Suprapubic skin (tissue), 4 donors: ENCODE measurements at regions not wholly inside any gene's neighbourhood (a gene's known extent, or its start where the extent isn't known, plus 50 kb on each side); places are given as distances from the start of the nearest gene placed in this dataset.

Experiments
- DNase-seq, 2 donors: peaks; one replicate each; pipeline ENCODE4 v3.0.0-alpha.2; 2019; ENCODE audit warnings: low spot score in 2 of 2
- H3K27ac ChIP-seq: fragments of 200-600 bp; sonication (generic); one replicate; pipeline ENCODE4 v1.5.1; 2019
- H3K27me3 ChIP-seq: fragments of 200-600 bp; sonication (generic); one replicate; pipeline ENCODE4 v1.5.1; 2019
- H3K36me3 ChIP-seq: fragments of 200-600 bp; sonication (generic); one replicate; pipeline ENCODE4 v1.5.1; 2019
- H3K4me1 ChIP-seq: fragments of 200-600 bp; sonication (generic); one replicate; pipeline ENCODE4 v1.5.1; 2019
- H3K4me3 ChIP-seq: fragments of 200-600 bp; sonication (generic); one replicate; pipeline ENCODE4 v1.5.1; 2019; ENCODE audit warnings: mild to moderate bottlenecking
- H3K9me3 ChIP-seq: fragments of 200-600 bp; sonication (generic); one replicate; pipeline ENCODE4 v1.5.1; 2019
- EP300 ChIP-seq: sonication (generic); formaldehyde crosslinking; IDR thresholded peaks from one replicate; pipeline ENCODE4 v1.6.1; 2017; ENCODE audit warnings: antibody characterized with exemption
- POLR2A ChIP-seq, 2 donors: fragments of 450-650 bp; IDR thresholded peaks; one replicate each; pipeline ENCODE4 v1.6.1; 2017; ENCODE audit warnings: antibody characterized with exemption in 2 of 2, mild to moderate bottlenecking in 2 of 2, moderate library complexity in 2 of 2
- POLR2AphosphoS5 ChIP-seq, 3 donors: sonication (generic); formaldehyde crosslinking; IDR thresholded peaks; one replicate each; pipeline ENCODE4 v1.6.1; 2017; ENCODE audit warnings: antibody characterized with exemption in 3 of 3
- WGBS: methylation state at CpG from one replicate; pipeline ENCODE4 v1.1.5; 2018; 5-methylcytosine and 5-hydroxymethylcytosine counted together
- TF ChIP-seq, protein P1 (sequence below), 2 donors: fragments of 200-600 bp in 1 of 2; fragments of 450-650 bp in 1 of 2; sonication (generic) in 1 of 2; IDR thresholded peaks; one replicate each; pipeline ENCODE4 v1.5.1; 2016 to 2019; ENCODE audit warnings: antibody characterized with exemption in 2 of 2, mild to moderate bottlenecking in 1 of 2, moderate library complexity in 1 of 2

DNA sequence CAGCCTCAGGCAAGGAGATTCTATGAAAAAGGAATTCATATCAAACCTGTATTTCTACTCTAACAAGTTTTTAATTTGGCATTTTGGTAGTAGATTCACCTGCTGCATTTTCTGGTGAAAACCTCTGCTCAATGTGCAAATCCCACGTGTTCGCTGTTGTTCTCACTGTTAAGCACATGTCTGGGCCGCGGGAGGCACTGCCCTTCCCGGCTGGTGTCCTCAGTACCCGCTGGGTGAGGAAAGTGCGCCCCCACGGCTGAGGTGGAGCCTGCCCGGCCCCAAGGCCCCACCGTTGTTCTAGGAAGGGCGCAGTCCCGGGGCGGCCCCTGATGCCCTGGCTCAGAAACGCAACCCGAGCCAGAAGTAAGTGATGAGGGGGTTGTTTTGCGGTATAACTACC is 193.4 kb upstream of the VWC2 start:
- H3K36me3 ChIP-seq: no peaks in the 10 kb centered on the region
- DNase-seq: no peak
- WGBS: 53% methylated on average over 16 of the region's 16 CpGs
- H3K4me1 ChIP-seq: no peaks in the 10 kb centered on the region
- H3K9me3 ChIP-seq: no peaks in the 10 kb centered on the region
- no peak for TF ChIP-seq EP300
- TF ChIP-seq POLR2AphosphoS5 (IDR thresholded peaks at IDR 0.05): no peak
- no peak for TF ChIP-seq POLR2A (IDR thresholded peaks at IDR 0.05)
- TF ChIP-seq, protein P1, sequence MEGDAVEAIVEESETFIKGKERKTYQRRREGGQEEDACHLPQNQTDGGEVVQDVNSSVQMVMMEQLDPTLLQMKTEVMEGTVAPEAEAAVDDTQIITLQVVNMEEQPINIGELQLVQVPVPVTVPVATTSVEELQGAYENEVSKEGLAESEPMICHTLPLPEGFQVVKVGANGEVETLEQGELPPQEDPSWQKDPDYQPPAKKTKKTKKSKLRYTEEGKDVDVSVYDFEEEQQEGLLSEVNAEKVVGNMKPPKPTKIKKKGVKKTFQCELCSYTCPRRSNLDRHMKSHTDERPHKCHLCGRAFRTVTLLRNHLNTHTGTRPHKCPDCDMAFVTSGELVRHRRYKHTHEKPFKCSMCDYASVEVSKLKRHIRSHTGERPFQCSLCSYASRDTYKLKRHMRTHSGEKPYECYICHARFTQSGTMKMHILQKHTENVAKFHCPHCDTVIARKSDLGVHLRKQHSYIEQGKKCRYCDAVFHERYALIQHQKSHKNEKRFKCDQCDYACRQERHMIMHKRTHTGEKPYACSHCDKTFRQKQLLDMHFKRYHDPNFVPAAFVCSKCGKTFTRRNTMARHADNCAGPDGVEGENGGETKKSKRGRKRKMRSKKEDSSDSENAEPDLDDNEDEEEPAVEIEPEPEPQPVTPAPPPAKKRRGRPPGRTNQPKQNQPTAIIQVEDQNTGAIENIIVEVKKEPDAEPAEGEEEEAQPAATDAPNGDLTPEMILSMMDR (IDR thresholded peaks at IDR 0.05): no peak
- H3K27ac ChIP-seq: no peak overlapping the region
- H3K4me3 ChIP-seq: no peak overlapping the region
- H3K27me3 ChIP-seq: no peaks in the 10 kb centered on the region

DNA sequence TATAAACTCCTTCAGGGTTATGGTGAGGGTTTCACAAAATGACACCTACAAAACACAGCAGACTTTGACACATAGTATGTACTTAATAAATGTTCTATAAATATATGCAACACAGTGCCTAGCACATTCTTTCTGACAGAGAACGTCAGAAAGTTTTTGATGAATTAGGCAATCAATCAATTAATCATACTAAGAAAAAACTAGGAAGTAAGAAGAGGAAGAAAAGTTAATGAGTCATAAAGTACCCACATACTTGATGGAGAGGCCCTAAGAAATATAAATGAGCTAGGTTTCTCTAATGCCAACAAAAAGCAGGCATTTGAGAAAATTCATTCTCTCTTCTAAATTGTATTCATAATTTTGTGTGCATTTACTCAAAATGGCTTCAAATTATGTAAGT is 192.7 kb upstream of the VWC2 start:
- TF ChIP-seq EP300: no peak
- no peak for TF ChIP-seq POLR2A (IDR thresholded peaks at IDR 0.05)
- TF ChIP-seq, protein P1 (IDR thresholded peaks at IDR 0.05): no peak
- TF ChIP-seq POLR2AphosphoS5 (IDR thresholded peaks at IDR 0.05): no peak
- Histone ChIP-seq H3K27me3 (no peaks in the 10 kb centered on the region), H3K4me3 (no peak overlapping the region), H3K27ac (no peak overlapping the region), H3K9me3 (no peaks in the 10 kb centered on the region), H3K4me1 (no peaks in the 10 kb centered on the region), H3K36me3 (no peaks in the 10 kb centered on the region)
- DNase-seq: no peak
- WGBS: 21% methylated on average over 1 of the region's 1 CpG

DNA sequence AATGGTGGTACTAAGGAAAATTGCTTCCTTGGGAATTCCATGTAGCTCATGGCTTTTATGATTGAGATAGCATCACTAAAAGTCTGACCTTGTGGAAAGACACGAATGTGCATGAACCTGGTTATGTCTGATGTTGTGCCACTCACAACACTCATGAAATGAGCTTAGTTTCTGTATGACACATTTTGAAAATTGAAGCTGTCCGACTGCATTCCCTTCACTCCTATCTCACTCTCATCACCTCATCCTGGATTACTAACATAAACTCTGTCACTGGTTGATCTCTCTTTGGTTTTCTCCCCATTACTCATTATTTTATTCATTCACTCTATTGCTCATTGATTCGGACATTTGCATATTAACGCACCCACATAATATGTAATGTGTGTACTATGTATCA is 190.0 kb upstream of the VWC2 start:
- Histone ChIP-seq H3K27ac (no peak overlapping the region), H3K4me1 (no peaks in the 10 kb centered on the region), H3K27me3 (no peaks in the 10 kb centered on the region), H3K9me3 (no peaks in the 10 kb centered on the region), H3K4me3 (no peak overlapping the region), H3K36me3 (no peaks in the 10 kb centered on the region)
- DNase-seq: no peak
- no peak for TF ChIP-seq POLR2A (IDR thresholded peaks at IDR 0.05)
- no peak for TF ChIP-seq POLR2AphosphoS5 (IDR thresholded peaks at IDR 0.05)
- no peak for TF ChIP-seq EP300
- TF ChIP-seq, protein P1 (IDR thresholded peaks at IDR 0.05): no peak
- WGBS: 72% methylated on average over 4 of the region's 4 CpGs

DNA sequence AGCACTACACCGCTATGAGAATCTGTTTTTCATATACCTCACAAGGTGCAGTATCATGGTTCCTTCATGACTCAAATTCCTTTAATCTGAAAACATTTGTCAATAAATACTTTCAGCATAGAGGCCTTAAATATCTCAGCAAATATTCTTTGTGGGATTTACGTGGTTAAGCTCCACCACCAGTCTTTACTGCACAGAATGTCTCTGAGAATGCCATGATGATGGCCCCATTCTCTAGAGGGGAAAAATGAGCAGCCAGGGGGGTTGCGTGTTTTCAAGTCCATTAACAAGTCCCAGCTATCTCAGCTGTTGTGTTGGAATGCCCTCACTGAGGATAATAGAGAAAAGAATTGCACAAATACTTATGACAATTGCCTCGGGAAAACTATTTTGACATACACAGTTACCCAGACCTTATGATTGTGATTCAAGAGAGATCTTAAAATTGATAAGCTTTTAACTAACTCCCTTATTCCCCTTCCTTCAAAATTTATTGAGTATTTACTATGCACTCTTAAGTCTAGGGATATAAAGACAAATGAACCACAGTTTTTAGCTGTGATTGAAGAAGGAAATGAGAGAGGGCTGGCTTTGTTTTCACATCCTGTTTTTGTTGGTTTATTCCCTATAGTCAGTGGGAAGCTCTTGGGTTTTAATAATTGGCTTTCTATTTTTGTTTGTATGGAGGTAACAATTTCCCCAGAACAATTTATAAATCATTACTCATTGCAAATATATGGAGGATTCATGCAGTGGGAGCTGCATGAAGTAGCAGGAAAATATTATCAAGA is 176.5 kb upstream of the VWC2 start:
- 65% methylated on average over 4 of the region's 4 CpGs for WGBS
- Histone ChIP-seq H3K4me1 (no peaks in the 10 kb centered on the region), H3K9me3 (no peaks in the 10 kb centered on the region), H3K4me3 (no peak overlapping the region), H3K36me3 (no peaks in the 10 kb centered on the region), H3K27ac (no peak overlapping the region), H3K27me3 (no peaks in the 10 kb centered on the region)
- DNase-seq: no peak
- TF ChIP-seq POLR2A (IDR thresholded peaks at IDR 0.05) (no peak), POLR2AphosphoS5 (IDR thresholded peaks at IDR 0.05) (no peak), EP300 (no peak)
- TF ChIP-seq, protein P1 (IDR thresholded peaks at IDR 0.05): no peak

DNA sequence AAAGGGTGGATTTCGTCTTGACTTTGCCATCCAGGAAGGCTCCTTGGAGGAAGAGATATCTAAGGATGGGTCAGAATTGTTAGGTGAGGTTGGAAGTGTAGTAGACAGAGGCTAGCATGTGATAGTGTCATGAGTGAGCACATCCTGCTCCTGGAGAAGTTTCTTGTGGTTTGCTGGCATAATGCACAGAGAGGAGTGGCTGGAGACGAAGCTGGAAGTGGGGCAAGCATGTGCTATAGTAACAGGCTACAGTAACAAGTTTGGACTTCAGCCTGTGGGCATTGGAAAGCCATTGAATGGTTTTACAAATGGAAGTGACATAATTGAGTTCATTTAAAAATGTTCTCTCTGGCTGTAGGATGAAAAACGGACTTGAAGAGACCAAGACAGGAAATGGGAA is 175.6 kb upstream of the VWC2 start:
- no peaks in the 10 kb centered on the region for H3K27me3 ChIP-seq
- no peak overlapping the region for H3K4me3 ChIP-seq
- DNase-seq: no peak
- TF ChIP-seq EP300 (no peak), POLR2AphosphoS5 (IDR thresholded peaks at IDR 0.05) (no peak), POLR2A (IDR thresholded peaks at IDR 0.05) (no peak)
- TF ChIP-seq, protein P1 (IDR thresholded peaks at IDR 0.05): no peak
- H3K36me3 ChIP-seq: no peaks in the 10 kb centered on the region
- WGBS: 44% methylated on average over 3 of the region's 3 CpGs
- H3K4me1 ChIP-seq: no peaks in the 10 kb centered on the region
- H3K27ac ChIP-seq: no peak overlapping the region
- H3K9me3 ChIP-seq: no peaks in the 10 kb centered on the region
